ENCODE measurements at regions not wholly inside any gene's neighbourhood (a gene's known extent, or its start where the extent isn't known, plus 50 kb on each side); places are given as distances from the start of the nearest gene placed in this dataset.

DNA sequence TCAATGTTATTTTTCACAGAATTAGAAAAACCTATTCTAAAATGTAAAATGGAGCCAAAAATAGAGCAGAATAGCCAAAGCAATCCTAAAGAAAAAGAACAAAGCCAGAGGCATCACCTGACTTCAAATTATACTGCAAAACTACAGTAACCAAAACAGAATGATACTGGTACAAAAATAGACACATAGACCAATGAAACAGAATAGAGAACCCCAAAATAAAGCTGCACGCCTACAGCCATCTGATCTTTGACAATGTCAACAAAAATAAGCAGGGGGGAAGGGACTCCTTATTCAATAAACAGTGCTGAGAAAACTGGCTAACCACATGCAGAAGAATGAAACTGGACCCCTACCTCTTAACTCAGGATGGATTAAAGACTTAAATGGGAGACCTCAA, 65.8 kb upstream of the PDE4D start:
- no peak for DNase-seq

DNA sequence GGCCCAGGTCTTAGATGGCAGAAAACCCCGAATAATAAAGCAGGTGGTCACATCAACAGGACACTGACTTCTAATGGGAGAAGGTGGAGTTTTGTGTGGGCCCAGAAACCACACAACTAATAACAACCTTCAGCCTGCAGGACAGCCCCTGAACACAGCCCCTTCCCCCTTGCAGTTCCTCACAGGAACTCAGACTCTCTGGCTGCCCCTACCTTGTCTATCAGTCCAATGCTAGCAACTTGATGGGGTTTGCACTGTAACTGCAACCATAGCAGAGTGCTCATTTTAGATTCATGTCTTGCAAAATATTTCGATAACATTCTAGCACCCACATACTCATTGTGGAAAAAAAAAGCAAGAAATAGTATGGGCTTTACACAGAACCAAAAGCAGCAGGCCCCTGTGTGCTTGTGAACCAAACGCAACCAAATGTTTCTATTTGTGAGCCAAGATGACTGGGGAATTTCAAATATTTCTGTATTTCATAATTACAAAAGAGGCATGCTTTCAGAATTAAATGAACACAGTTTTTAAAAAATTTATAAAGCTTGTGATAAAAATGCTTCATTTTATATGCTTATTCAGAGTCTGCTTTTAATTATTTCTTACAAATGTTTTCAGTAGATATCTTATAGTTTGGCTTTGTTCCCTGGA, 62.7 kb upstream of the PDE4D start:
- no peak for DNase-seq

DNA sequence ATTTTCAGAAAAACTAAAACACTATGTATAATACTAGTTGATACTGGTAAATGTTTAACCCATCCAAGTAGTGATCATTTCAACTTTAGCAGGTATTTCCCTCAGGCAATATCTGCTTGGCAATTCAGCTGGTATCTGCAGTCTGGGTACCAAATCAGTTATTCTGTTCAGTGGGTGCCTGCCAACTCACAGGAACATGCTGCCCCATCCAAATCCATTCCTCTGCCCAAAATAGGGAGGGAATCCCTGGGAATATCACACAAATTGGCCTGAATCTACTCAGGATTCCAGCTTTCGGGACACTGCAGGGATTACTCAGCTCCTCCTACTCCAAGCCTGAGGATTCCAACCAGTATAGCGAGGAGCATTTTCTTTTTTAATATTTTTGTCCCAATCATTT, 61.7 kb upstream of the PDE4D start:
- no peak for DNase-seq

DNA sequence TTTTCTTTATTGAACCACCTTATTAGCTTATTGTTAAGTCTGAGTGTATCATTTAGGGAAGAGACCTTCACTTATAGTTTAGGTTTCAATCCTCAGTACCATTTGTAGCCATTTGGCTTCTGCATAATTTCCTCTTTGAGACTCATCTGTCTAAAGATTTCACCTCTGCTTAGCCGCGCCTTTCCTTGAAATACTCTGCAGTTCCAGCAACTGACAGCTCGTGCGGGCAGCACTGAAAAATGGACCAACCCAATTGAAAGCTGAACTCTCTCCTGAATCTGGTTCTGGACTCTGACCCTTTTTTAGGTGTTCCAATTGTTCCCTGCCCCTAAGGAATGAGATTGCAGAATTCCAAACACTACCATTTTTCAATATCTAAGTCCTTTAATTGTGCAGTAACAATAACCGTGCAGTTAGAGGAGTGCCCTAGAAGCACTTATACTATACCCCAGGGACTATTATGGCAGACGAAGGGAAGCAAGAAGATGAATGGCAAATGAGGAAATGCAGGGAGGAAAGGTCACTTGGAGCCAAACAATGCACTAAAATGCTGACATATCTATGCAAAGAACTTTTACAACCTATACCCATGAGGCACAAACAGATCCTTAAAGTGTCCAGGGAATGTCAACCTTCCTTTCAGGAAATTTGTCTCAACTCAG, 50.1 kb upstream of the PDE4D start:
- no peak for DNase-seq
